RWPE2 (cell line): ENCODE measurements at regions not wholly inside any gene's neighbourhood (a gene's known extent, or its start where the extent isn't known, plus 50 kb on each side); places are given as distances from the start of the nearest gene placed in this dataset.

Experiments used
- ATAC-seq: fragments of 200-7000 bp; cut with Tn5 transposase; 3 replicates; pipeline ENCODE4 v1.9.1; 2021; ENCODE audit warnings: low read depth
- DNase-seq: peaks from one replicate; pipeline ENCODE4 v3.0.0-alpha.2; 2020; ENCODE audit warnings: low spot score
- H3K27ac ChIP-seq: fragments of 450-650 bp; 2 replicates; pipeline ENCODE4 v1.5.1; 2017; ENCODE audit warnings: mild to moderate bottlenecking; ENCODE audit not compliant: poor library complexity, severe bottlenecking
- H3K27me3 ChIP-seq: fragments of 250-450 bp; sonication (Bioruptor Pico); 2 replicates; pipeline ENCODE4 v1.5.1; 2021; ENCODE audit warnings: mild to moderate bottlenecking, moderate library complexity; ENCODE audit not compliant: insufficient read depth, poor library complexity, severe bottlenecking
- H3K36me3 ChIP-seq: fragments of 250-450 bp; sonication (Bioruptor Pico); 2 replicates; pipeline ENCODE4 v1.5.1; 2020; ENCODE audit warnings: low read depth, mild to moderate bottlenecking, moderate library complexity
- H3K4me1 ChIP-seq: fragments of 250-450 bp; sonication (Bioruptor Pico); 2 replicates; pipeline ENCODE4 v1.5.1; 2021; ENCODE audit warnings: mild to moderate bottlenecking, moderate library complexity; ENCODE audit not compliant: insufficient read depth, poor library complexity, severe bottlenecking
- H3K4me3 ChIP-seq: fragments of 250-450 bp; sonication (Bioruptor Pico); 2 replicates; pipeline ENCODE4 v1.5.1; 2021; ENCODE audit warnings: mild to moderate bottlenecking, moderate library complexity; ENCODE audit not compliant: severe bottlenecking
- H3K9me3 ChIP-seq: fragments of 250-450 bp; sonication (Bioruptor Pico); 2 replicates; pipeline ENCODE4 v1.5.1; 2021; ENCODE audit warnings: mild to moderate bottlenecking, moderate library complexity; ENCODE audit not compliant: severe bottlenecking
- CTCF ChIP-seq: fragments of 450-650 bp; IDR thresholded peaks from one replicate; pipeline ENCODE4 v1.5.1; 2017; ENCODE audit warnings: mild to moderate bottlenecking, moderate library complexity; ENCODE audit not compliant: poor library complexity, severe bottlenecking

GRCh38 chr4:149885896-149886295 lies 70.3 kb upstream of the IQCM start:
- no peak for TF ChIP-seq CTCF
- H3K27ac ChIP-seq = no peak overlapping the region
- DNase-seq = no peak
- H3K4me3 ChIP-seq = no peak overlapping the region
- H3K27me3 ChIP-seq = no peaks in the 10 kb centered on the region
- H3K4me1 ChIP-seq = peaks cover 4% of the 10 kb centered on the region
- no peaks in the 10 kb centered on the region for H3K36me3 ChIP-seq
- no peaks in the 10 kb centered on the region for H3K9me3 ChIP-seq
- peak; percentile 94 for ATAC-seq

GRCh38 chr4:149886786-149887490 lies 71.3 kb upstream of the IQCM start:
- H3K4me1 ChIP-seq = peaks cover 4% of the 10 kb centered on the region
- H3K4me3 ChIP-seq = no peak overlapping the region
- ATAC-seq = no peak
- H3K27ac ChIP-seq = no peak overlapping the region
- H3K36me3 ChIP-seq = no peaks in the 10 kb centered on the region
- no peaks in the 10 kb centered on the region for H3K27me3 ChIP-seq
- DNase-seq = no peak
- no peaks in the 10 kb centered on the region for H3K9me3 ChIP-seq
- no peak for TF ChIP-seq CTCF

GRCh38 chr4:149889991-149890390 lies 74.3 kb upstream of the IQCM start:
- DNase-seq = no peak
- Histone ChIP-seq H3K4me1 (peaks cover 4% of the 10 kb centered on the region), H3K4me3 (no peak overlapping the region), H3K27me3 (no peaks in the 10 kb centered on the region), H3K27ac (no peak overlapping the region), H3K36me3 (no peaks in the 10 kb centered on the region), H3K9me3 (no peaks in the 10 kb centered on the region)
- no peak for TF ChIP-seq CTCF
- no peak for ATAC-seq

GRCh38 chr4:149890531-149890930 lies 74.9 kb upstream of the IQCM start:
- Histone ChIP-seq H3K9me3 (no peaks in the 10 kb centered on the region), H3K27me3 (no peaks in the 10 kb centered on the region), H3K27ac (no peak overlapping the region), H3K4me3 (no peak overlapping the region), H3K36me3 (no peaks in the 10 kb centered on the region), H3K4me1 (peaks cover 2% of the 10 kb centered on the region)
- TF ChIP-seq CTCF = no peak
- DNase-seq = no peak
- ATAC-seq = no peak

- no peak for DNase-seq
- no peaks in the 10 kb centered on the region for H3K9me3 ChIP-seq
- no peaks in the 10 kb centered on the region for H3K4me1 ChIP-seq
- no peaks in the 10 kb centered on the region for H3K27me3 ChIP-seq
- H3K36me3 ChIP-seq = no peaks in the 10 kb centered on the region
- no peak for TF ChIP-seq CTCF
- ATAC-seq = no peak
- no peak overlapping the region for H3K4me3 ChIP-seq
- no peak overlapping the region for H3K27ac ChIP-seq
These were observed 75.8 kb upstream of the IQCM start for GRCh38 chr4:149891426-149891825.
